Stimulated activated CD4-positive, alpha-beta T cell treated with anti-CD3 and anti-CD28 coated beads, TNF-alpha, amount 100 ng/mL, for 48 hours (primary cell): ENCODE measurements at regions not wholly inside any gene's neighbourhood (a gene's known extent, or its start where the extent isn't known, plus 50 kb on each side); places are given as distances from the start of the nearest gene placed in this dataset.

Experiments used
- DNase-seq, 3 donors: peaks; one replicate each; pipeline ENCODE4 v3.0.0-alpha.2; 2020; ENCODE audit warnings: low read depth in 3 of 3

- no peak for DNase-seq
Measured at GRCh38 chr5:123880875-123881274, 368.9 kb downstream of the CSNK1G3 start.

GRCh38 chr5:123879071-123879470 is 367.1 kb downstream of the CSNK1G3 start:
- no peak for DNase-seq

DNA sequence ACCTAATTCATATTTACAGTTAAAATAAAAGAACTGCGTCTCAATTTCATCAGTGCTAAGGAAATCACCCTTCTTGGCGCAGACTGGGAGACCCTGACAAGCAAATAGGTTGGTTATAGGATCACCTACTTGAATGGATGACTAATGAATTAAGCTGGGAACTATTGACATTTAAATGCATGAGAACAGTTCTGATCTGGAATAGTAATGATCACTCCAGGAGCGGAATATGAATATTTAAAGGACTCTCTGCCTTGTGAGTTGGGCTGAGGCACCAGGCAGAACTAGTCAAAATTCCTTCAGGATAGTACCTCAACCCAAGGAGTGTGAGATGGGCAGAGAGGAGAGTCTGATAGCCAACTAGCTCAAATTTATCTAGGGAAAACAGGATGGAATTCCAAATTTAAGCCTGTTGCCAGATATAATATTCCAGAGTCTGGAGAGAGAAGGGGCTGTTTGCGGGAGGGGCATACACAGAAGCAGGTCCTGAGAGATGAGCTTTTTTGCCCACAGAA is 364.4 kb downstream of the CSNK1G3 start:
- no peak for DNase-seq

GRCh38 chr5:123875561-123876275 is 363.7 kb downstream of the CSNK1G3 start:
- DNase-seq: no peak

- DNase-seq: no peak
Measured at GRCh38 chr5:123874600-123875201, 362.7 kb downstream of the CSNK1G3 start.

DNA sequence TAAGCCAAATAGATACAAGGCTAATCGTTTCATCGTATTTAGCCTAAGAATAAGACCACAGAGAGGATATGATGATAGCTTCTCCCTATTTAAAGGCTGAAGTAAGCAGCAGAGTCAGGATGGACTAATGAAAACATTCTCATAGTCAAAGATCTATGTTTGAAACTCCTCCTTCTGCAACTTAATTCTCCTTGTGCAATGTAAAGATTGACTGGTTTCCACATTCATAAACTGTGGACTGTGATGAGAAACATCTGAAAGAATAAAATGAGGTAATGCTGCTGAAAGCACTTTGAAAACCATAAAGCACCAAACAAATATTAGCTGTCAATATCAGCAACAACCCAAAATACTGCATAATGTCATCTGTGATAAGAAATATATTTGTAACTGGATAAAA is 361.9 kb downstream of the CSNK1G3 start:
- no peak for DNase-seq

GRCh38 chr5:123871373-123871772 is 359.4 kb downstream of the CSNK1G3 start:
- DNase-seq: no peak

DNA sequence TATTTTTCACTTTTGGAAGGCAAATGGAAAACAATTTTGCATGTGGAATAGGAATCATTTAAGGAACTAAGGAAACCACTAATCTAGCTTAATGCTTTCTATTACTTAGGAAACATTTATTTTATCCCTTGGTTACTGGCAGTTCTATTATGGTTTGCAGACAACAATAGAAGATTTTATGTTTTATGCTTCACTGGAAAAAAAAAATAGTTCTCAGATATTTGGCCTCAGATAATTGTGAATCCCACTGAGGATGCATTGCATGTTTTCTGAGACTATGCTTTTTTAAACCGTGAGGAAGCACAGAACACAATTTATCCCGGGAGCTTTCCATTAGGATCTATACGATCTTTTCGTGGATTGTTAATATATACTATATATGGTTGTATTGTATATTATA is 356.9 kb downstream of the CSNK1G3 start:
- no peak for DNase-seq

GRCh38 chr5:123868267-123868666 is 356.3 kb downstream of the CSNK1G3 start:
- no peak for DNase-seq

- DNase-seq: no peak
Measured at GRCh38 chr5:123865641-123866040, 353.7 kb downstream of the CSNK1G3 start.

- no peak for DNase-seq
Measured at GRCh38 chr5:123864578-123864977, 352.6 kb downstream of the CSNK1G3 start.

- DNase-seq: no peak
Measured at GRCh38 chr5:123858938-123859337, 347.0 kb downstream of the CSNK1G3 start.

GRCh38 chr5:123856766-123857165 is 344.8 kb downstream of the CSNK1G3 start:
- no peak for DNase-seq

GRCh38 chr5:123855609-123856008 is 343.6 kb downstream of the CSNK1G3 start:
- DNase-seq: no peak

GRCh38 chr5:123845356-123846100 is 333.6 kb downstream of the CSNK1G3 start:
- DNase-seq: no peak

- DNase-seq: no peak
Measured at GRCh38 chr5:123844873-123845272, 332.9 kb downstream of the CSNK1G3 start.

- no peak for DNase-seq
Measured at GRCh38 chr5:123835421-123835820, 323.4 kb downstream of the CSNK1G3 start.

DNA sequence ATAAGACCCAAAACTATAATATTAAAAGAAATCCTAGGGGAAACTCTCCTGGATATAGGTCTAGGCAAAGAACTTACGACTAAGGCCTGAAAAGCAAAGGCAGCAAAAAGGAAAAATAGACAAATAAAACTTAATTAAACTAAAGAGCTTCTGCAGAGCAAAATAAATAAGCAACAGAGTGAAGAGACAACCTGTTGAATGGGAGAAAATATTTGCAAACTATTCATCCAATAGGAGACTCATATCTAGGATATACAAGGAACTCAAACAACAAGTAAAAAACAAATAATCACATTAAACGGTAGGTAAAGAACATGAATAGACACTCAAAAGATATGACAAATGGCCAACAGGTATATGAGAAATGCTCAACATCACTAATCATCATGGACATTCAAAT is 318.6 kb downstream of the CSNK1G3 start:
- no peak for DNase-seq

DNA sequence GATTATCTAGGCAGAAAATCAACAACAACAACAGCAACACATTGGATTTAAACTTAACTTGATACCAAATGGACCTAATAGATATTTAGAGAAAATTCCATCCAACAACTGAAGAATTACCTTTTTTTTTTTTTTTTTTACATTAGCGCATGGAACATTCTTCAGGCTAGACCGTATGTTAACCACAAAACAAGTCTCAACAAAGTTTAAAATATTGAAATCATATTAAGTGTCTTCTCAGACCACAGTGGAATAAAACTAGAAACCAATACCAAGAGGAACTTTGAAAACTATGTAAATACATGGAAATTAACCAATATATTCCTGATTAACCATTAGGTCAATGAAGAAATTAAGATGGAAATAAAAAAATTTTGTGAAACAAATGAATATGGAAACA is 315.8 kb downstream of the CSNK1G3 start:
- no peak for DNase-seq

DNA sequence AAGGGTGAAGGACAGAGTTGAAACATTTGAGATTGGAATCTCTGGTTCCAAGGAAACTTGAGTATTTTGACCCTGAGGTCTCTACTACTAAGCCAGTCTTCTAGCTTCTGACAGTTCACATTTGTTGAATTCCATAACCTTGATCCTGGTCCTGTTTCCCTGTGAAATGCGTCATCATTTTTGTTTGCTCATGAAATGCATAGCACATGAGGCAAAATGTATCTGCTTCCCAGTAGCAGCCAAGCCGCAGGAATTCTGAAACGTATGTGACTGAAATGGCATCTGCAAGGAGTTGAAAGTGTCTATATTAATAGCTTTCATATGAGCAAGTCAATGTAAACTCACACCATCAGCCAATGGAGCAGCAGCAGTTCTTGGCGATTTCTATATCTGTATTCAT is 307.9 kb downstream of the CSNK1G3 start:
- no peak for DNase-seq

DNA sequence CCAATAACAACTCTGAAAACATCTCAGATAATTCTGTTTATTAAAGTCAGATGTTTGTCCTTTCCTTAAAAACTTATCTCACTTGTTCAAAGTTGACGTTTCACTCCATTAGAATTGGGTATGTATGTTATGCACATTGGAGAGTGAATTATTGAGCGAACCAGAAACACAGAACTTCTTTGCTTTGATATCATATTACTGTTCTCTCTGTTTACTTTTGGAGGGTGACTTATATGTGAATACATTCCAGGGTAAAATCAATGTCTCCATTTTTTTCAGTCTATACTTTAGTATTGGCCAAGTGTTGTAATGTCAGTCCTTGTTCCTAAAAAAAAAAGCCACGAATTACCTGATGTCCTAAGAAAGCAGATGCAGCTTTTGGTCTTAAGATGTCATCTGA is 307.4 kb downstream of the CSNK1G3 start:
- DNase-seq: no peak

GRCh38 chr5:123817267-123817666 is 305.3 kb downstream of the CSNK1G3 start:
- no peak for DNase-seq
